Neural crest cell (in vitro differentiated cells): ENCODE measurements at regions not wholly inside any gene's neighbourhood (a gene's known extent, or its start where the extent isn't known, plus 50 kb on each side); places are given as distances from the start of the nearest gene placed in this dataset.

Source experiments
- DNase-seq: peaks from one replicate; pipeline ENCODE4 v3.0.0; 2021; ENCODE audit warnings: low read depth, mixed read lengths, low spot score
- H3K27ac Mint-ChIP-seq: one replicate; pipeline ENCODE4 v1.8.0; 2021; ENCODE audit warnings: mild to moderate bottlenecking, mixed read lengths; ENCODE audit not compliant: unreplicated experiment
- H3K27me3 Mint-ChIP-seq: 2 replicates; pipeline ENCODE4 v1.8.0; 2021; ENCODE audit warnings: low read depth, mild to moderate bottlenecking, mixed read lengths
- H3K36me3 Mint-ChIP-seq: 2 replicates; pipeline ENCODE4 v1.8.0; 2021; ENCODE audit warnings: low read depth, mild to moderate bottlenecking, mixed read lengths
- H3K4me1 Mint-ChIP-seq: 2 replicates; pipeline ENCODE4 v1.8.0; 2021; ENCODE audit warnings: mixed read lengths
- H3K4me3 Mint-ChIP-seq: one replicate; pipeline ENCODE4 v1.8.0; 2021; ENCODE audit warnings: mild to moderate bottlenecking, mixed read lengths
- H3K9me3 Mint-ChIP-seq: 2 replicates; pipeline ENCODE4 v1.8.0; 2021; ENCODE audit warnings: mixed read lengths
- CTCF ChIP-seq: fragments of 200-600 bp; sonication (generic); conservative IDR thresholded peaks from 2 replicates; pipeline ENCODE4 v1.5.0; 2021; ENCODE audit warnings: antibody characterized with exemption, mild to moderate bottlenecking

GRCh38 chr21:21737186-21737585, 739.0 kb downstream of the NCAM2 start:
- Mint-ChIP-seq H3K4me1 (no peaks in the 10 kb centered on the region), H3K27me3 (no peaks in the 10 kb centered on the region), H3K4me3 (no peak overlapping the region), H3K9me3 (no peaks in the 10 kb centered on the region), H3K27ac (no peak overlapping the region), H3K36me3 (no peaks in the 10 kb centered on the region)
- no peak for DNase-seq
- TF ChIP-seq CTCF, result no peak

DNA sequence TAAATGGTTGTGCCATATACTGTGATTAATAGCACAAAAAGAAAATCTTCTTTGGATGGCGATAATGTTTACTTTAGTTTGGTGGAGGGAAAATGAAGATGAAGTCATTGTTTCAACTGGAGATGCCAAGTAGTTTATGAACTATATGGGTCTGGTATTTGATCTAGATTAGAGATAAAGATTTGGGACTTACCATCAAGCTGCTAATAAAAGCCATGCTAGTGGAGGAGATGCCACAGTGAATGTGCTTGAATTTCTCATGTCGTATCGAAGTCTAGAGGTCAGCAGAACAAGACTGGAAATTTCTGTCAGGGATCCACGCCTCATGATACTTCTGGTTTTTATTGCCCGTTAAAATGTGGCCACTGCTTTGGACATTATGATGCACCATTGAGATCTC, 742.0 kb downstream of the NCAM2 start:
- no peak for DNase-seq
- Mint-ChIP-seq H3K27ac (no peak overlapping the region), H3K27me3 (no peaks in the 10 kb centered on the region), H3K4me1 (no peaks in the 10 kb centered on the region), H3K4me3 (no peak overlapping the region), H3K9me3 (peaks cover 1% of the 10 kb centered on the region), H3K36me3 (no peaks in the 10 kb centered on the region)
- TF ChIP-seq CTCF, result no peak

DNA sequence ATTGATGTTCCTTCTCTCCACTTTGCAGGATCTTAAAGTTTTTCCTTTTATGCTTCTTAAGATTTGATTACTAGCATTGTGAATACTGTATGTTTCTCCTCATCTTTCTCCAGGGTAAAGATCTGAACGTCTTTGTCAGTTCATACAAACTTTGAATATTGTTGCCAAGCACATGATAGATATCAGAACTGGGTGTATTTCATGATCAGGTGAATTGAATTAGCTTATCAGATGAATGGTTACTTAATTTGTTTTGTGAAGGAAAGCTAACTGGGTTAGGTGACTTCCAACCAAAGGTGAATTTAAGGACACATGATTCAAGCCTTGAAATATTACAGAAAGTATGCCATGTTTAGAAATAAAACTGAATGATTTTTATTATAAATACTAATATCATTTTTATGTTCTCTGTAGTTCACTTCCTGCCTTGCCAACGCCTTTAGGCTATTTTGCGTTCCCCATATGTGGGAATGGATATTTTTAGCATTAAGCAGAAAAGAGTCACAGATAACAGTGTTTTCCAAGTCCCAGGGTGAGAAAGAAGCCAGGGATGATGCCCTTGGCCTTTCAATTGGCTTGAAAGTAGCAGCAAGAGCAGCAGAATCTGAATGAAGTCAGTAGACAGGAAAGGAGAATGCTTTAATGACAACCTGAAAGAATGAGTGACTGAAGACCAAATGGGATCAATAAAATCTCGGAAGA, 752.1 kb downstream of the NCAM2 start:
- Mint-ChIP-seq H3K27ac (no peak overlapping the region), H3K4me1 (no peaks in the 10 kb centered on the region), H3K4me3 (no peak overlapping the region), H3K9me3 (peaks cover 8% of the 10 kb centered on the region), H3K36me3 (no peaks in the 10 kb centered on the region), H3K27me3 (no peaks in the 10 kb centered on the region)
- DNase-seq, result no peak
- TF ChIP-seq CTCF, result no peak

DNA sequence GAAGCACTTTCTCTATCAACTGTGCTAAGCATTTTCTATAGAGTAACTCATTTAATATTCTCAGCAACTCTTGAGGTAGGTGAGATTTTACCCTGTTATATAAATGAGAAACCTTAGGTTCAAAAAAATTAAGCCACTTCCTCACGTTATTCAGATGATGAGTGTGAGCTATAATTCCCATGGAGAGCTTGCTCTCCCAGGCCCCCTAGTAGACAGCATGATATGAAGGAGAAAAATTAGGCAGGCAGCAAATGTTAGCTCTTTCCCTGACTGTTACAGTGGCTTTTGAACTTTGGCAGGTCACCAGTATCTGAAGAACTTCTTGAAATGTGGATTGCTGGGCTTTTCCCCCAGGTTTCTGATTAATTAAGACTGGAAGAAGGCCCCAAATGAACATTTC, 753.1 kb downstream of the NCAM2 start:
- Mint-ChIP-seq H3K27me3 (no peaks in the 10 kb centered on the region), H3K4me1 (no peaks in the 10 kb centered on the region), H3K27ac (no peak overlapping the region), H3K36me3 (no peaks in the 10 kb centered on the region), H3K4me3 (no peak overlapping the region), H3K9me3 (peaks cover 6% of the 10 kb centered on the region)
- DNase-seq, result no peak
- TF ChIP-seq CTCF, result no peak

DNA sequence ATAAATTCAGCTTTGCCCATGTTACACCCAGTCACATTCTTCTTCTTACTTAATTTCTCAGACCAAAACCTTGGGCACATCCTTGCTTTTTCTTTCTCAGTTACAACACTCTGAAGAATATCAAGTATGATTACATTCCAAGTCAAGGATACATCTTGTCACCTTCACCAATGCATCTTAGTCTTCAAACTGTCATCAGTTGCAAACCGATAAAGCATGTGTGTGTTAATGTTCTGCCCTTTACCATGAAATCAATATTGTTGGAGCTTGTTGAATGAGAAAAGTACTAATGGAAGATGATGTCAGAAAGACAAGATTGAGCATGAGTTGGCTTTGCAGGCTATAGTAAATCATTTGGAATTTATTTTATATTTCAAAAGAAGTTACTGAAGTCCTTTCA, 764.6 kb downstream of the NCAM2 start:
- DNase-seq, result no peak
- Mint-ChIP-seq H3K4me3 (no peak overlapping the region), H3K27ac (no peak overlapping the region), H3K9me3 (no peaks in the 10 kb centered on the region), H3K4me1 (no peaks in the 10 kb centered on the region), H3K27me3 (no peaks in the 10 kb centered on the region), H3K36me3 (no peaks in the 10 kb centered on the region)
- no peak for TF ChIP-seq CTCF
